GM23338 (cell line): ENCODE measurements at regions not wholly inside any gene's neighbourhood (a gene's known extent, or its start where the extent isn't known, plus 50 kb on each side); places are given as distances from the start of the nearest gene placed in this dataset.
A peak's percentile ranks its signal among the peaks of the same experiment; 100 is the strongest.

Experiments
- ATAC-seq: fragments of 200-7000 bp; cut with Tn5 transposase; 3 replicates; pipeline ENCODE4 v1.9.1; 2020
- DNase-seq: peaks from one replicate; pipeline ENCODE4 v3.0.0-alpha.2; 2015; ENCODE audit warnings: low spot score
- H2AFZ ChIP-seq: fragments of 200-600 bp; sonication (generic); 2 replicates; pipeline ENCODE4 v1.8.0; 2016; ENCODE audit warnings: antibody characterized with exemption, mild to moderate bottlenecking, moderate library complexity
- H3F3A ChIP-seq: fragments of 200-600 bp; sonication (generic); replicated peaks from 2 replicates; pipeline ENCODE4 v1.8.0; 2017; ENCODE audit warnings: antibody characterized with exemption, mixed run types, low read depth
- H3K27ac ChIP-seq: fragments of 200-600 bp; sonication (generic); 2 replicates; pipeline ENCODE4 v1.6.1; 2016; ENCODE audit warnings: low read depth
- H3K27me3 ChIP-seq: fragments of 200-600 bp; sonication (generic); 2 replicates; pipeline ENCODE4 v1.8.0; 2016; ENCODE audit warnings: mild to moderate bottlenecking, mixed run types, moderate library complexity; ENCODE audit not compliant: insufficient read depth
- H3K36me3 ChIP-seq: fragments of 200-600 bp; sonication (generic); 2 replicates; pipeline ENCODE4 v1.8.0; 2016; ENCODE audit warnings: mild to moderate bottlenecking; ENCODE audit not compliant: insufficient read depth
- H3K4me1 ChIP-seq: fragments of 200-600 bp; sonication (generic); 2 replicates; pipeline ENCODE4 v1.8.0; 2016; ENCODE audit warnings: mild to moderate bottlenecking, moderate library complexity; ENCODE audit not compliant: insufficient read depth
- H3K4me2 ChIP-seq: fragments of 200-600 bp; sonication (generic); 2 replicates; pipeline ENCODE4 v1.7.1; 2017; ENCODE audit warnings: mixed run types
- H3K4me3 ChIP-seq: fragments of 200-600 bp; sonication (generic); 2 replicates; pipeline ENCODE4 v1.6.1; 2016; ENCODE audit warnings: mixed run types
- H3K79me2 ChIP-seq: fragments of 200-600 bp; sonication (generic); replicated peaks from 2 replicates; pipeline ENCODE4 v1.8.0; 2017; ENCODE audit warnings: mild to moderate bottlenecking; ENCODE audit not compliant: insufficient read depth
- H3K9me2 ChIP-seq: fragments of 200-600 bp; sonication (generic); 2 replicates; pipeline ENCODE4 v1.8.0; 2017; ENCODE audit not compliant: insufficient read depth
- H4K20me1 ChIP-seq: fragments of 200-600 bp; sonication (generic); replicated peaks from 2 replicates; pipeline ENCODE4 v1.8.0; 2017; ENCODE audit warnings: mild to moderate bottlenecking; ENCODE audit not compliant: insufficient read depth
- H3K27ac Mint-ChIP-seq: 2 replicates; pipeline ENCODE4 v1.8.0; 2020; ENCODE audit warnings: inconsistent platforms, mild to moderate bottlenecking, moderate library complexity, mixed read lengths
- H3K27me3 Mint-ChIP-seq: 3 replicates; pipeline ENCODE4 v1.8.0; 2022; ENCODE audit warnings: low read depth, mild to moderate bottlenecking, moderate library complexity, mixed read lengths, inconsistent platforms; ENCODE audit not compliant: insufficient read depth, poor library complexity
- H3K36me3 Mint-ChIP-seq: 3 replicates; pipeline ENCODE4 v1.8.0; 2021; ENCODE audit warnings: low read depth, mild to moderate bottlenecking, inconsistent platforms, moderate library complexity, mixed read lengths
- H3K4me1 Mint-ChIP-seq: 3 replicates; pipeline ENCODE4 v1.8.0; 2020; ENCODE audit warnings: mild to moderate bottlenecking, inconsistent platforms, mixed read lengths
- H3K4me3 Mint-ChIP-seq: 3 replicates; pipeline ENCODE4 v1.8.0; 2021; ENCODE audit warnings: moderate library complexity, mild to moderate bottlenecking, inconsistent platforms, mixed read lengths
- H3K9me3 Mint-ChIP-seq: 3 replicates; pipeline ENCODE4 v1.8.0; 2020; ENCODE audit warnings: moderate library complexity, mild to moderate bottlenecking, inconsistent platforms, mixed read lengths
- CTCF ChIP-seq, 2 experiments: fragments of 200-600 bp in 1 of 2; sonication (generic) in 1 of 2; conservative IDR thresholded peaks; 2 replicates each; pipeline versions ENCODE4 v1.5.1 to v1.6.1; 2016 to 2017; ENCODE audit warnings: antibody characterized with exemption in 2 of 2, low read depth in 2 of 2, mild to moderate bottlenecking in 2 of 2, moderate library complexity in 1 of 2
- ETS1 ChIP-seq: IDR thresholded peaks from 2 replicates; pipeline ENCODE4 v1.6.1; 2016; ENCODE audit warnings: antibody characterized with exemption
- EZH2 ChIP-seq: fragments of 200-600 bp; sonication (generic); IDR thresholded peaks from one replicate; pipeline ENCODE4 v1.8.0; 2017; ENCODE audit warnings: antibody characterized with exemption, mild to moderate bottlenecking, low read depth; ENCODE audit not compliant: unreplicated experiment
- EZH2phosphoT487 ChIP-seq: fragments of 200-600 bp; sonication (generic); IDR thresholded peaks from one replicate; pipeline ENCODE4 v1.8.1; 2018; ENCODE audit warnings: antibody characterized with exemption; ENCODE audit not compliant: unreplicated experiment
- JUNB ChIP-seq: IDR thresholded peaks from one replicate; pipeline ENCODE4 v1.6.1; 2016; ENCODE audit warnings: antibody characterized with exemption; ENCODE audit not compliant: unreplicated experiment
- NANOG ChIP-seq: IDR thresholded peaks from 2 replicates; pipeline ENCODE4 v1.6.1; 2016; ENCODE audit warnings: antibody characterized with exemption, borderline replicate concordance
- POLR2AphosphoS5 ChIP-seq: IDR thresholded peaks from 2 replicates; pipeline ENCODE4 v1.6.1; 2016; ENCODE audit warnings: antibody characterized with exemption, low read depth
- REST ChIP-seq: IDR thresholded peaks from one replicate; pipeline ENCODE4 v1.6.1; 2018; ENCODE audit warnings: antibody characterized with exemption; ENCODE audit not compliant: unreplicated experiment
- ZNF331 ChIP-seq: fragments of 250-450 bp; sonication (Bioruptor Pico); IDR thresholded peaks from 2 replicates; pipeline ENCODE4 v1.5.0; 2020; ENCODE audit warnings: low read depth, mild to moderate bottlenecking, moderate library complexity
- ZNF462 ChIP-seq: fragments of 250-450 bp; sonication (Bioruptor Pico); IDR thresholded peaks from 2 replicates; pipeline ENCODE4 v1.5.0; 2020; ENCODE audit warnings: mild to moderate bottlenecking, moderate library complexity

- no peak overlapping the region for H3K27ac Mint-ChIP-seq
- Histone ChIP-seq H3K27me3 (no peaks in the 10 kb centered on the region), H3K4me1 (no peaks in the 10 kb centered on the region), H3K27ac (no peak overlapping the region), H3K4me3 (no peak overlapping the region), H3K9me2 (peaks cover 7% of the 10 kb centered on the region; the same call in 1 of the 2 replicates), H3K79me2 (no peaks in the 10 kb centered on the region), H3F3A (no peaks in the 10 kb centered on the region), H3K4me2 (no peak overlapping the region), H3K36me3 (no peaks in the 10 kb centered on the region), H4K20me1 (no peaks in the 10 kb centered on the region), H2AFZ (0 out of 2 replicates have a peak overlapping the region, but pooled peaks have one; percentile 5)
- H3K27me3 Mint-ChIP-seq: peaks cover 4% of the 10 kb centered on the region
- no peak for DNase-seq
- no peaks in the 10 kb centered on the region for H3K9me3 Mint-ChIP-seq
- H3K4me3 Mint-ChIP-seq: no peak overlapping the region
- TF ChIP-seq EZH2phosphoT487 (no peak), JUNB (no peak), CTCF (conservative IDR thresholded peaks at IDR 0.05; ENCODE audit: low read depth in 2 of 2) (no peak), ETS1 (no peak), POLR2AphosphoS5 (no peak), NANOG (no peak)
- no peak for ATAC-seq
- H3K4me1 Mint-ChIP-seq: peaks cover 8% of the 10 kb centered on the region; the same call in 2 of the 3 replicates
- H3K36me3 Mint-ChIP-seq: no peaks in the 10 kb centered on the region
Measured at GRCh38 chr10:88033385-88033784, 170.0 kb downstream of the PTEN start.

- Mint-ChIP-seq H3K27me3 (peaks cover 4% of the 10 kb centered on the region), H3K36me3 (no peaks in the 10 kb centered on the region), H3K27ac (no peak overlapping the region), H3K4me1 (peaks cover 6% of the 10 kb centered on the region; the same call in 2 of the 3 replicates), H3K9me3 (no peaks in the 10 kb centered on the region), H3K4me3 (no peak overlapping the region)
- DNase-seq (peak; percentile 41), ATAC-seq (peak; percentile 86)
- Histone ChIP-seq H3K4me1 (no peaks in the 10 kb centered on the region), H3K4me3 (no peak overlapping the region), H2AFZ (0 out of 2 replicates have a peak overlapping the region, but pooled peaks have one; percentile 5), H4K20me1 (no peaks in the 10 kb centered on the region), H3K9me2 (peaks cover 7% of the 10 kb centered on the region; the same call in 1 of the 2 replicates), H3K79me2 (no peaks in the 10 kb centered on the region), H3K36me3 (no peaks in the 10 kb centered on the region), H3K4me2 (no peak overlapping the region), H3F3A (no peaks in the 10 kb centered on the region), H3K27me3 (no peaks in the 10 kb centered on the region), H3K27ac (no peak overlapping the region)
- TF ChIP-seq POLR2AphosphoS5: no peak
- TF ChIP-seq EZH2: no peak
- TF ChIP-seq ZNF462: no peak
- no peak for TF ChIP-seq ZNF331
- TF ChIP-seq REST: no peak
Measured at GRCh38 chr10:88033793-88034192, 170.4 kb downstream of the PTEN start.
